OCI-LY3 (cell line): ENCODE measurements at regions not wholly inside any gene's neighbourhood (a gene's known extent, or its start where the extent isn't known, plus 50 kb on each side); places are given as distances from the start of the nearest gene placed in this dataset.

Source experiments
- H2AFZ ChIP-seq: fragments of 200-600, 300-600 bp; shearing (Covaris generic); 2 replicates; pipeline ENCODE4 v1.6.0; 2014; ENCODE audit warnings: antibody characterized with exemption, low read depth, low read length
- H3K27ac ChIP-seq: fragments of 200-600, 300-600 bp; sonication (generic); 2 replicates; pipeline ENCODE4 v1.5.1; 2014; ENCODE audit warnings: mild to moderate bottlenecking, low read length, moderate library complexity, mixed read lengths
- H3K27me3 ChIP-seq: fragments of 200-600, 300-600 bp; sonication (generic); 2 replicates; pipeline ENCODE4 v1.6.1; 2014; ENCODE audit warnings: low read depth, low read length, mixed read lengths
- H3K36me3 ChIP-seq: fragments of 200-600, 300-600 bp; sonication (generic); replicated peaks from 2 replicates; pipeline ENCODE3; 2014; ENCODE audit warnings: low read depth, low read length, mixed read lengths
- H3K4me1 ChIP-seq: fragments of 300-600, 200-600 bp; sonication (generic); 2 replicates; pipeline ENCODE4 v1.6.1; 2014; ENCODE audit warnings: low read length, mixed read lengths
- H3K4me2 ChIP-seq: fragments of 200-600, 300-600 bp; sonication (generic); 2 replicates; pipeline ENCODE4 v1.6.1; 2014; ENCODE audit warnings: low read length, mixed read lengths
- H3K4me3 ChIP-seq: fragments of 300-600, 200-600 bp; sonication (generic); 2 replicates; pipeline ENCODE4 v1.5.1; 2014; ENCODE audit warnings: antibody characterized with exemption, mild to moderate bottlenecking, low read length, moderate library complexity
- H3K79me2 ChIP-seq: fragments of 300-600, 200-600 bp; shearing (Covaris generic); 2 replicates; pipeline ENCODE4 v1.6.1; 2014; ENCODE audit warnings: mild to moderate bottlenecking, low read length, mixed read lengths
- H3K9ac ChIP-seq: fragments of 300-600, 200-600 bp; shearing (Covaris generic); 2 replicates; pipeline ENCODE4 v1.6.0; 2014; ENCODE audit warnings: mild to moderate bottlenecking, low read length, moderate library complexity
- H3K9me3 ChIP-seq: fragments of 200-600, 300-600 bp; shearing (Covaris generic); 2 replicates; pipeline ENCODE4 v1.6.1; 2014; ENCODE audit warnings: low read length, mixed read lengths; ENCODE audit not compliant: insufficient read depth
- H4K20me1 ChIP-seq: fragments of 200-600, 300-600 bp; sonication (generic); 2 replicates; pipeline ENCODE4 v1.6.1; 2016; ENCODE audit warnings: low read length, mixed read lengths; ENCODE audit not compliant: insufficient read depth
- EZH2phosphoT487 ChIP-seq: fragments of 200-600 bp; shearing (Covaris generic); IDR thresholded peaks from 2 replicates; pipeline ENCODE4 v1.6.1; 2018; ENCODE audit warnings: antibody characterized with exemption, mixed run types, low read depth
- TF ChIP-seq, protein P1 (sequence below): fragments of 200-600, 300-600 bp; sonication (generic); IDR thresholded peaks from 2 replicates; pipeline ENCODE4 v1.5.1; 2014; ENCODE audit warnings: antibody characterized with exemption, low read length, low read depth

DNA sequence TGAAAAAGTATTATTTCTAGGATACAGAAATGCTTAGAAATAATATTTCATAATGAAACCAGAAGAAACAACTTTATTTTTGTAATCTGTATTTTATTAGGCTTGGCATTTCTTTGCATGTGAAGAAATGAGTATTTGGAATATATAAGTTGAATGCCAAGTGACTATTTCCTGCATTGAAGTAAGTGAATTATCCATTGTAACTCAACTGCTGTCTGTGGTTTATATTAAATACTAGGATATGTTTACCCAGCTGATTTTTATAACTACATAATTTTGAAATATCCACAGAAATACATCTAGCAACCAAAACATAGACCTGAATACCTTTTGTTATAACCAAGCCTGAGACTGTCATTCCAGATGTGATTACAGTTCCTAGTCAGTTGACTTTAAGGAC is 207.6 kb downstream of the THBS2 start:
- H2AFZ ChIP-seq: no peak overlapping the region
- H4K20me1 ChIP-seq: no peaks in the 10 kb centered on the region
- H3K4me3 ChIP-seq: no peak overlapping the region
- no peaks in the 10 kb centered on the region for H3K4me1 ChIP-seq
- no peak overlapping the region for H3K4me2 ChIP-seq
- H3K79me2 ChIP-seq: no peaks in the 10 kb centered on the region
- H3K27ac ChIP-seq: no peak overlapping the region
- H3K36me3 ChIP-seq: no peaks in the 10 kb centered on the region
- H3K9ac ChIP-seq: no peak overlapping the region
- no peaks in the 10 kb centered on the region for H3K9me3 ChIP-seq
- H3K27me3 ChIP-seq: no peaks in the 10 kb centered on the region
- TF ChIP-seq, protein P1, sequence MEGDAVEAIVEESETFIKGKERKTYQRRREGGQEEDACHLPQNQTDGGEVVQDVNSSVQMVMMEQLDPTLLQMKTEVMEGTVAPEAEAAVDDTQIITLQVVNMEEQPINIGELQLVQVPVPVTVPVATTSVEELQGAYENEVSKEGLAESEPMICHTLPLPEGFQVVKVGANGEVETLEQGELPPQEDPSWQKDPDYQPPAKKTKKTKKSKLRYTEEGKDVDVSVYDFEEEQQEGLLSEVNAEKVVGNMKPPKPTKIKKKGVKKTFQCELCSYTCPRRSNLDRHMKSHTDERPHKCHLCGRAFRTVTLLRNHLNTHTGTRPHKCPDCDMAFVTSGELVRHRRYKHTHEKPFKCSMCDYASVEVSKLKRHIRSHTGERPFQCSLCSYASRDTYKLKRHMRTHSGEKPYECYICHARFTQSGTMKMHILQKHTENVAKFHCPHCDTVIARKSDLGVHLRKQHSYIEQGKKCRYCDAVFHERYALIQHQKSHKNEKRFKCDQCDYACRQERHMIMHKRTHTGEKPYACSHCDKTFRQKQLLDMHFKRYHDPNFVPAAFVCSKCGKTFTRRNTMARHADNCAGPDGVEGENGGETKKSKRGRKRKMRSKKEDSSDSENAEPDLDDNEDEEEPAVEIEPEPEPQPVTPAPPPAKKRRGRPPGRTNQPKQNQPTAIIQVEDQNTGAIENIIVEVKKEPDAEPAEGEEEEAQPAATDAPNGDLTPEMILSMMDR: no peak
- no peak for TF ChIP-seq EZH2phosphoT487

DNA sequence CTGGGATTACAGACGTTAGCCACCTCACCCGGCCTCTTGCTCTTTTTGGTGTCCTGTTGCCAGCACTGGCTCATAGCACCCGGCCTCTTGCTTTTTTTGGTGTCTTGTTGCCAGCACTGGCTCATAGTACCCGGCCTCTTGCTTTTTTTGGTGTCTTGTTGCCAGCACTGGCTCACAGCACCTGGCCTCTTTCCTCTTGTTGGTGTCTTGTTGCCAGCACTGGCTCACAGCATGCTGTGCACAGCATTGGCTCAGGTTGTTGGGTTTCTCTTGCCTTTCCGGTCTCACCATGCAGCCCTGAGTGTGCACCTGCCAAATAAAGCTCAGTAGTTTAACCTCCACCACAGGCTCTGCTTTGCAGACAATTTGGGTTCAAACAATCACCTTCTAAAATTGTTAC is 208.2 kb downstream of the THBS2 start:
- H3K79me2 ChIP-seq: no peaks in the 10 kb centered on the region
- H3K4me2 ChIP-seq: no peak overlapping the region
- H3K9me3 ChIP-seq: no peaks in the 10 kb centered on the region
- H3K4me3 ChIP-seq: no peak overlapping the region
- H3K27ac ChIP-seq: no peak overlapping the region
- no peaks in the 10 kb centered on the region for H3K36me3 ChIP-seq
- H4K20me1 ChIP-seq: no peaks in the 10 kb centered on the region
- no peaks in the 10 kb centered on the region for H3K4me1 ChIP-seq
- no peak overlapping the region for H3K9ac ChIP-seq
- TF ChIP-seq EZH2phosphoT487: no peak
- TF ChIP-seq, protein P1: no peak
- no peak overlapping the region for H2AFZ ChIP-seq
- H3K27me3 ChIP-seq: no peaks in the 10 kb centered on the region

DNA sequence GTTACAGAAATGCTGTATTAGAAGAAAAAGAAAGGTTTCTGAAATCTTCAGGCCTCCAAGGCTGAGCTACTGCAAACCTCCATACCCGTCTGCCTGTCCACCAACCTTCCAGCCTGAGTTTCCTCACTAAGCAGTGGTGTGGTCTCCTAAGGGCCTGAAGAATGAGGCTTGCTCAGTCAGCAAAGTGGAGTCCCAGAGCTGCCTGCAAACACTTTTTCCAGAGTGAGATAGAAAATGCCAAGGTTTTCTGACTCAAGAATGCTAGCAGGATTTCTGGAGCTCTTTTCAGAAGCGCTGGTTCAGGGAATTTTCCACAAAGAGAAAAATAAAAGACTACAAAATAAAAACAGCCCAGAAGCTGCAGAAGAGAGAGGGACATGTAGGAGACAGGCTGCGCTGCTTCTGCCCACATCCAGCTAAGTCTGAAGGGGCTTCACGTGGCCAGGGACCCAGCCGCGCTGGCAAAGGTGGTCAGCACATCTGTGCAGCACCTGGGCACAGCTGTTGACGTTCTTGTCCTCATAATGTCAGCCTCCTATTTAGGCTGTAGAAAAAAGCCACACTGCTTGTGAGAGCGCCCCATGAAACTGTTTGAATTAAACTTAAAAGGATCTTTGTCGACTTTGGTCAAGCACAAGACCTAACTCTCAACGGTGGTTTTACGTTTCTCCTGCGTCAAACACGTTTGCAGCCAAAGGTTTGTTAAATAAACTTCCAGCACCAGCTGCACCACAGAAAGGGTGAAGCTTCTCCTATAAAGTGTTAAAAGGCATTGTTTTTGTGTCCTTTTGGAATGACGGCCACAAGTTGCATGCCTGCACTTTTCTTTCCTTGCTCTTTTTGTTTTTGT is 209.0 kb downstream of the THBS2 start:
- no peaks in the 10 kb centered on the region for H4K20me1 ChIP-seq

DNA sequence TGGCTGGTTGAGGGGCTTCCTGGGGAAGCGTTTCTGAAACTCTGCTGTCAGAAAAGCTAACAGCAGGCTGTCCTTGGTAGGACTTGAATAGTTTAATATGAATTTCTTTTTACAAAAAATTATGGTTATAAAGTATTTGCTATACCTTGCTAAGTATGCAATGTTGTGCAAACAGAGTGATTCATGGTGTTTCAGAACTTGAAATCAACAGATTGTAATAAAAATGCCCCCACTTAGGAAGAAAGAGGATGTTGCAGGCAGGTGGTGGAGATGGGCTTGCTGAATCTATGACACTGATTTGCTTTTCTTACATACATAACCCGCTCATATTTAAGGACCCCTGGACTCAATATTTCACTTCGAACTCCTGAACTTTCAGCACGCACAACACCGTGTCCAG is 211.6 kb downstream of the THBS2 start:
- Histone ChIP-seq H3K9ac (no peak overlapping the region), H3K4me1 (no peaks in the 10 kb centered on the region), H3K79me2 (no peaks in the 10 kb centered on the region), H4K20me1 (no peaks in the 10 kb centered on the region), H3K4me2 (no peak overlapping the region), H3K9me3 (no peaks in the 10 kb centered on the region), H3K27me3 (no peaks in the 10 kb centered on the region), H3K36me3 (no peaks in the 10 kb centered on the region), H3K4me3 (no peak overlapping the region), H2AFZ (no peak overlapping the region), H3K27ac (no peak overlapping the region)
- TF ChIP-seq EZH2phosphoT487: no peak
- TF ChIP-seq, protein P1: no peak

More for the DNA sequence above, 209.0 kb downstream of the THBS2 start:
- Histone ChIP-seq H3K4me2 (no peak overlapping the region), H3K9ac (no peak overlapping the region), H3K4me3 (no peak overlapping the region), H2AFZ (no peak overlapping the region), H3K4me1 (no peaks in the 10 kb centered on the region), H3K27me3 (no peaks in the 10 kb centered on the region), H3K36me3 (no peaks in the 10 kb centered on the region), H3K79me2 (no peaks in the 10 kb centered on the region), H3K27ac (no peak overlapping the region), H3K9me3 (no peaks in the 10 kb centered on the region)
- TF ChIP-seq, protein P1: no peak
- TF ChIP-seq EZH2phosphoT487: no peak
